Amniotic epithelial cell (primary cell): ENCODE measurements at regions not wholly inside any gene's neighbourhood (a gene's known extent, or its start where the extent isn't known, plus 50 kb on each side); places are given as distances from the start of the nearest gene placed in this dataset.

Experiments
- DNase-seq: peaks from one replicate; pipeline ENCODE4 v3.0.0-alpha.2; 2010; ENCODE audit warnings: low read depth

DNA sequence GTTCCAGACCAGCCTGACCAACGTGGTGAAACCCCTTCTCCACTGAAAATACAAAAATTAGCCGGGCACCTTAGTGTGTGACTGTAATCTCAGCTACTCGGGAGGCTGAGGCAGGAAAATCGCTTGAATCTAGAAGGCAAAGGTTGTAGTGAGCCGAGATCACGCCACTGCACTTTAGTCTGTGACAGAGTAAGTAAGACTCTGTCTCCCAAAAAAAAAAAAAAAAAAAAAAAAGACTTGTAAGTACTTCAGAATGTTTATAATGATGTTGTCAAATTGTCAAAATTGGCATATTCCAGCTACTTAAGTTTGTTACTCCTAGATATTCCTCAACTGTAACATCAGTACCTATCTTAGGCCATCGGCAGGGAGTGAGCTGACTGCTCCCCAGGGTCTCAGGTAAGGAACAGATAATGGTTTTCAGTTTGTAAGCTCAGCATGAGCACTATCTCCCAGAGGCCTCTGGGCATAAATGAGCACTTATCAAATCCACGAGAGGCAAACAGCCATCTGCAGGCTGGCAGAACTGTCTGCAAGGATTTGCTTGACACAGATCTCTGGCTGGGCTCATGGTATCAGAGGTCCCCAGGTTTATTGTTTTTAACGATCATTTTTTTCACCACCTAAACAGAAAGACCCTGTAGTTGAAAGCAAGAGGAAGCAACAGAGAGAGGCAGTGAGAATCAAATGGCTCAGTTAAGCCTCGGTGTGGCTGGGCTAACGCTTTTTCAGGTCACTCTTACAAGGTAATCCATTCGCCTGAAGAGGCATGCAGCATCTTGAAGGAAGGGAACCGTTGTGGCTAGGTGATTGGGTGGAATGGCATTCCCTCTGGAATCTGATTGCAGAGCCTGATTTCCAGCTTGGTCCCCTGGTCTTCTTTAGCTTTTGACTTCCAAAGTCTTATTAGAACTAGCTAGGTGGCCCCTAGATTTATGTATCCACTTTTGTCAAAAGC is 115.9 kb downstream of the LY86 start:
- DNase-seq = no peak

DNA sequence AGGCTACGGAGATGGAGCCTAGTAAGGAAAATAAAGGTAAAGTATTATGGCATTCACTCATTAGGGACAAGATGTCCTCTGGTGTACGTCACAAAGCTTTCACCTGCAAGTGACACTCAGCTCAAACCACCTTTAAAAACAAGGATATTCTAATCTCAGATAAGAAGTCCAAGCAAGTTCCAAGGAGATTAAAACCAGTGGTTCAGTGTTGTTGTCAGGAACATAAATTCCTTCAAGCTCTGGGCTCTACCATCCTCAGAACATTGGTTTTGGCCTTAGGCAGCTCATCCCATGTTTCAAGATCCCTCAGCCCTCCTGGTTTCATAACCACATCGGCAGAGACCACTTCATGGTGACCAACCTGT is 116.5 kb downstream of the LY86 start:
- no peak for DNase-seq

GRCh38 chr6:6705915-6706675 is 117.6 kb downstream of the LY86 start:
- DNase-seq = no peak

DNA sequence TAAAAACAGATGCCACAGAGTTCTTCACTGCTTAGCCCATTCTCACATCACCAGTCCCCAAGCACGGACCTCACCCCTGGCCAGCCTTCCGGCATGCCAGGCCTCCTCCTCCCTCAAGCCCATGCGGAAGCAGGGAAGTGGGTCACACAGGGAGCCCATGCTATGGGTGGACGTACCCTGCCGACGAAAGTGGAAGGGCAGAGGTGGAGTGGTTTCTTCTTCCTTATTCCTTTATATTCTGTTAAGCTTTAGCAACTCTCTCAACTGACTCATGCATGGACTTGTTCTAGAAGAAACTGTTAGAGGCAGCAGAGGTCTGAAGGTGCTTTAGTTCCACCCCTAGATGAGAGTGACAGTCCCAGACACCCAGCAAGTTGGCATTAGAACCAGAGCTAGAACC is 118.6 kb downstream of the LY86 start:
- DNase-seq = no peak

- DNase-seq = no peak
Observed at GRCh38 chr6:6709106-6709505, 120.6 kb downstream of the LY86 start.

DNA sequence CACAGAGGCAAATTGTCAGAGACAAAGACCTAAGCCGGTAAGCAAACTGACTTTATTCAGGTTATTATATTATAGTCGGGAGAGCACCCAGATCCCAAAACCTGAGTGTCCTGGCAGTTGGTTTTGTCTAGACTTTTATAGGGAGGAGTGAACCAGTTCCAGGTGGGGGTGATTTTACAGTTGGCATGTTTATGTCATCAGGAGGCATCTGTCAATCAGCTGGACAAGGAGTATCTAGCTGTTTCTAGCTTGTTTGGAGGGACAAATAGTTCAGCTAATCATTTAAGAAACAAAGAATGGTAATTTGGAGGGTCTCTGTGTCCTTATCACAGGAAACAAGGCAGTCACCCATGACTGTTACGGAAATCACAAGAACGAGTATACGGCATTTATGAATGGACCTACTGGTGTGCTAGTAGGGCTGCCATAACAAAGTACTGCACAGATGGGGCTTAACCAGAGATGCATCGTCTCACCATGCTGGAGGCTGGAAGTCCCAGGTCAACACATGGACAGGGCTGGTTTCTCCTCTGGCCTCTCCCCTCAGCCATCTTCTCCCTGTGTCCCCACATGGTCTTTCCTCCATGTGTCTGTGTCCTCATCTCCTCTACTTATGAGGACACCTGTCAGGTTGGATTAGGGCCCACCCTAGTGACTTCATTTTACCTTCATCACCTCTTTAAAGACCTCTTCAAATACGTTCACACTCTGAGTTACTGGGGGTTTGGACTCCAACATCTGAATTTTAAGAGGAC is 122.7 kb downstream of the LY86 start:
- DNase-seq = no peak

DNA sequence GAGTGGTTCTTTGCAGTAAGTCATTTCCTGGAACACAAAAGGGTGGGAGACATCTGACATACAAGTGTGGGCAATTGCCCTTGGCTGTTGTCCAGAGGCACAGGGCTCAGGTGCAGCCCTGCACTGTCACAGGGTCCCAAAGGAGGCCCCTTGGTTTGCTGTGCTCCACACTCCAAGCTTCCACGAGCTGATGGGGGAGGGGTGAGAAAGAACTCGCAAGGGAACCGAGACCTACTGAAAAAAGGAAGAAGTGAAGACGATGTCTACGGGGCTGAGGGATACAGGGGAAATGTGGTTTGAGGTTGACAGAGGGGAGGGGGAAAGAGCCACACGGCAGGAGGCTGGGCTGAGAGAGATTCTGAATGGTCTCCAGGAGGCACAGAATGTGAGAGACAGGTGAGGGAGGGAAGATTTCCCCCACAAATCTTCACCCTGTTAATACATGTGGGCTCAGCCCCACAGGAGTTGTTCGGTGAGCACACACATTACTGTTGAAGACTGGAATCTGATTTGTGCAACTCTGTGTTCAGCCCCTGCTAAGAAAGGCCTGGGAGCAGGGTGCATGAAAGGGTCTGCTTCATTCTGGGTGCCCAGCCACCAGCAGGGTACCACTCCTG is 123.4 kb downstream of the LY86 start:
- DNase-seq = peak; percentile 59

DNA sequence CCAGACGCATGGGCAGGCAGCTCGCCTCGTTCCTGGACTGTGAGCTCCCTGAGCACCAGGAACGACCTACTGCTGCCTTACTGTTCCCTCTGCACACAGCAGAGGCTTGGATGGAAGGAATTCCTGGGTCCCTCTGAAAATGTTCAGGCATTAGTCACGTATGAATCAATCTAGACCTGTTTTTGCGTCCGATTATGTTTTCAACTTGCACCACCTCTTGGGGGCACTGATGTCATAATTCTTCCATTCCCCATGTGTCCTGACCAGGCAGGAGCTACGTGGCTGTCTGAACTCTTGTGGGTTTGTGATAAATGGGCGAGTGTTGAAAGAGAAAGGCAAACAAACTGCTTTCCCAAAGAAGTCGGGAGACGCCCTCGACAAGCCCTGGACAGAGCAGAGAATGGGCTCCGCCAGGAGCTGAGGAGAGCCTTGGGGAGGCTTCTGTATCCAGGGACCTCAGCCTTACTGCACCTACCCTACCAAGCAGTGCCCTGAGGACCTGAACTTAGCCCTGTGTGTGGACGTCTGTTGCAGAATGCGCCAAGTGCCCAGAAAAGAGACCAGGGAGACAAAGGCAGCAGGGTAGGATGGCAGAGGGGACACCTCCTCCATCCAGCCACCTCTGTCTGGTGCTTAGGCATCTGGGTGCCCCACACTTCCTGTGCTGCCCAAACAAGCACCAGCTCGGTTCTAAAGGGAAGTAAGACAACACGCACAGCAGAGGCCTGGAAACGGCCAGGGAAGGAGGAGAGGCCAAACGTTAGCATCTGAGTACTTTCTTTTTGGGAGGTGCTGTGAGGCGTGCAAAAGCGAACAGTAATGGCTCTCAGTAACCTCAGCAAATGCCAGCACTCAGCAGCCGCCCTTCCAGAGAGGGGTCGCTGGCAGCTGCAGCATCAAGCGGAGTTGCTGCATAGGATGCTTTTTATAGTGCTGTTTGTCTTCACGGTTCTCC is 124.2 kb downstream of the LY86 start:
- DNase-seq = peak; percentile 95

- DNase-seq = peak; percentile 55
Observed at GRCh38 chr6:6713657-6714056, 125.1 kb downstream of the LY86 start.

DNA sequence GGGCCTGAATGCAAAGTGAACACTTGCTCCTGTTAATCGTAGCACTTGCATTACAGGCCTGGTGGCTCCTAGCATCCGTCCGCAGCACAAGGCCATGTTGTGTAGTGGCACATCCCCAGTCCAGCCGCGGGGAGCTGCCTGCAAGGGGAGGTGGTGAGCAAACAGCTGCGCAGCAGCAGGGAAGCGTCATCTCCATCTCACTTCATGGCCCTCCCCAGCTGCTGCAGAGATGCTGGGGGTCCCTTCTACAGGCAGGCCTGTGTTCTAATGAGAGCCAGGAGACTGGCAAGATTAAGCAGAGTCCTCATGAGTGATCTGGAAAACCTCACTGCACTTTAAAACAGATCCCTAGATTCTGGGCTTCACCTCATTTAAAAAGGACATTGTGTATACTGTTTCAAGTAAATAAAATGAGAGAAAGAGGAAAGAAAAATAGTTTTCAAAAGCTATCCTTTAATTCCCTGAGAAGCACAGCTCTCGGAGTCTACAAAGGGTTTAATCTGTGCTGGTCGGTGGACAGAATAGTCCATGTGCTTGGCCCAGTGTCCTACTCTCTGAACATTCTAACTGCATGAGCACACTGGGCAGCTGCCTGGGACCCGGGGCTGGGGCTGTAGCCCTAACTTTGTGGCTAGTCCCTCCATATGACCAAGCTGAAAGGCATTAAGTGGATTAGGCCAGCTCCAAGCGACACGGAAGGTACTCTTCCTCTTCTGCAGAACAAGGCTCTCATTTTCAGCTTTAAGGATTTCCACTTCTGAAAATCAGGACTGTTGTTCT is 125.8 kb downstream of the LY86 start:
- no peak for DNase-seq

GRCh38 chr6:6714953-6715352 is 126.4 kb downstream of the LY86 start:
- no peak for DNase-seq

DNA sequence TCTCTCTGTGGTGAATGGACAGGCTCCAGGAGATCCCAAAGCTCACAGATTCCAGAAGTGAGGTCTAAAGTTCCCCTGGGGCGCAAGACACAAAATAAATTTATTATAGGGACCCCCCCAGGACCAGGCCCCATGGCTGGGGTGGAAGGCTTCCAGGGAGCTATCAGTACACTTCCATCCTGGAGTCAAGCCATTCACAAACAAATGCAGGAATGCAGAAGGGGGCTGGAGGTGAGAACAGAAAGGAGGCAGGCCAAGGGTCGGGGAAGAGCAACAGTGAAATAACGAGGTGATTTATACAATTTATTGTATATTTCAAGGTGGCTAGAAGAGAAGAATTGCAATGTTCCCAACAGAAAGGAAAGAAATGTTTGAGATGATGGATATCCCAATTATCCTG is 126.9 kb downstream of the LY86 start:
- no peak for DNase-seq

DNA sequence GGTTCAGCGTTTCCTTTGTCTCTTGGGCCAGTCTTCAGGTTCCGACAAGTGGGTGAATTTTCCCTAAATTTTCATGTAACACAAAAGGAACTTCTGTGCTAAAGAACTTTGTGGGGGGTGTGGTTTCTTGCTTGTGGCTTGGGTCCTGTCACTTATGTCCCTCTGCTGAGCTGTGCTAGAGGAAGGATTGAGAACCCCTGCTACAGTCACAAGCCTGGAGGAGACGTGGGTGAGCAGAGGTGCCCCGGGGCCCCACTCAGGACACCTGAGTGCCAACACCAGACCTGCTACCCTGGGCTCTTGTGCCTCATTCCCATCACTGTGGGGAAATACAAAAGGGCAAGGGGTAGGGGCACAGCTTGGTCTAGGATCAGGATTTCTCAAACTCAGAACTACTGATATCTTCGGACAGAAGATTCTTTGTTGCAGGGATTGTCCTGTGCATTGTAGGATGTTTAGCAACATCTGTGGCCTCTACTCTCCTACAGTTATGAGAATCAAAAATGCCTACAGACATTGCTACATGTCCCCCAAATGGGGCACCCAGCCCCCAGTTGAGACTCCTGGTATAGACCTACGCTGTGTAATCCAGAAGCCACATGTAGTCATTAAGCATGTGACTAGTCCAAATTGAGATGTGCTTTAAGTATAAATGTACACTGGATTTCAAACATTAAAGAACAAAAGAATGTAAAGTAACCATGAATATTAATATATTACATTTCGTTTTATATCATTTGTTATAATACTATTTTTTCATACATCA is 128.7 kb downstream of the LY86 start:
- DNase-seq = no peak

DNA sequence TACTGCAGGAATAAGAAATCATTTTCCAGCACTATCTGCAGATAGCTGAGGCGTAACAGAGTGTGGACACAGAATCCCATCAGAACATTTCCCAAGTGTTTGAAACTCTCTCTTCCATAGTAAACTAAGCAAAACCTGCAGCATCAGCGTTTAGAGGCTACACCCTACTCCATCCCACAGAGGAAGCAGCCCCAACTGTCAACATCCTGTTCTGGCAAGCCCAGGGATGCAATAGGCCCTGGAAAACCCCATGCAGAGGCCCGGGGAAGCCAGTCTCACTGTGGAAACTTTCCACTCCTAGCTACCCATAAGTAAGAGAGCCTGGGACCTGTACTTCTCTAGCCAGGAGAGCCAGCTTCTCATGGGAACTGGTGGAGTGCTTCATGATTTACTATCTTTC is 129.4 kb downstream of the LY86 start:
- DNase-seq = no peak

DNA sequence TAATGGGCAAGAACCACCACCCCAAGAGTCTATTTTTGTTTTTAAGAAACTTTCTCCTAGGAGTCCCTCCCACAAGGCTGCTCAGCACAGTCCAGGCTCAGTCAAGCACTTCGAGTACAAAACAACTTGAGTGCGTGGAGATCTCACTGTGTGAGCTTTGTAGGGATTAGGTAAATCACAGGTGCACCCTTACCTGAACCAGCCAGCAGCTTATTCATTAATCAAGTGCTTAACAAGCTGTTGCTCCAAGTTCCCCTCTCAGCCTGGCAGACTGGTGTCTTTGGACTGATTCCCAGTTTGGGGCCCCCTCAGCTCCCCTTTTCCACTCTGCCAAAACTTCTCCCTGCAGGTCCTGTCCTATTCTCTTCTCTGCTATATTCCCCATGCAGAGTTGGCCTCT is 133.1 kb downstream of the LY86 start:
- DNase-seq = no peak

- no peak for DNase-seq
Observed at GRCh38 chr6:6722195-6722594, 133.7 kb downstream of the LY86 start.

DNA sequence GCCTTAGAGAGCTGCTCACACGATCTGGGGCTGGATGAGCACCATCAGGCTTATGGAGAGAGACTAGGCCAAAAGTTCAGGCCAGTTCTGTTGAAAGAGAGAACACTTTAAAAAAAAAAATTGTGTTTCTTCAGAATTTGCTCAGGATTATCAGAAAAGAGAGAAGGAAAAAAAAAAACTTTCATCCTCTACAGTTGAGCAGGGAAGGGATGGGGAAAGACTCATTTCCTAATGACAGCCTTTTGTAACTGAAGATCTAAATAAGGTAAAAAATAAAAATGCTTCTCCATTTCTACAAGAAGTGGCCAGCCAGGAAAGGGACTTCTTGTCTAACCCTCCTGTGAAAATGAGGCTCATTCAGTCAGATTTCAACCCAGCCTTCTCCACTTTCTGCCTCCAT is 134.8 kb downstream of the LY86 start:
- no peak for DNase-seq

GRCh38 chr6:6723921-6724538 is 135.5 kb downstream of the LY86 start:
- DNase-seq = peak; percentile 60
